ENCODE measurements at regions not wholly inside any gene's neighbourhood (a gene's known extent, or its start where the extent isn't known, plus 50 kb on each side); places are given as distances from the start of the nearest gene placed in this dataset.

GRCh38 chr2:116975608-116976007 is 838.9 kb upstream of the DDX18 start:
- TF ChIP-seq ZFX (IDR thresholded peaks at IDR 0.05) = no peak
- no peak for TF ChIP-seq CTCF (conservative IDR thresholded peaks at IDR 0.05)

Data from C4-2B (cell line).